ENCODE measurements at regions not wholly inside any gene's neighbourhood (a gene's known extent, or its start where the extent isn't known, plus 50 kb on each side); places are given as distances from the start of the nearest gene placed in this dataset.
A peak's percentile ranks its signal among the peaks of the same experiment; 100 is the strongest.

- no peak for DNase-seq (ENCODE audit: low spot score in 2 of 2)
- H3K27me3 ChIP-seq, result no peaks in the 10 kb centered on the region
- no peaks in the 10 kb centered on the region for H3K36me3 ChIP-seq
- peaks cover 0 to 16% (median 5%) of the 10 kb centered on the region in 4 donors for H3K9me3 ChIP-seq
- H3K27ac ChIP-seq, result no peak overlapping the region
- 35 to 48% methylated on average over 2 of the region's 2 CpGs for WGBS, 2 donors
- no peaks in the 10 kb centered on the region for H3K4me1 ChIP-seq
- TF ChIP-seq, protein P1, sequence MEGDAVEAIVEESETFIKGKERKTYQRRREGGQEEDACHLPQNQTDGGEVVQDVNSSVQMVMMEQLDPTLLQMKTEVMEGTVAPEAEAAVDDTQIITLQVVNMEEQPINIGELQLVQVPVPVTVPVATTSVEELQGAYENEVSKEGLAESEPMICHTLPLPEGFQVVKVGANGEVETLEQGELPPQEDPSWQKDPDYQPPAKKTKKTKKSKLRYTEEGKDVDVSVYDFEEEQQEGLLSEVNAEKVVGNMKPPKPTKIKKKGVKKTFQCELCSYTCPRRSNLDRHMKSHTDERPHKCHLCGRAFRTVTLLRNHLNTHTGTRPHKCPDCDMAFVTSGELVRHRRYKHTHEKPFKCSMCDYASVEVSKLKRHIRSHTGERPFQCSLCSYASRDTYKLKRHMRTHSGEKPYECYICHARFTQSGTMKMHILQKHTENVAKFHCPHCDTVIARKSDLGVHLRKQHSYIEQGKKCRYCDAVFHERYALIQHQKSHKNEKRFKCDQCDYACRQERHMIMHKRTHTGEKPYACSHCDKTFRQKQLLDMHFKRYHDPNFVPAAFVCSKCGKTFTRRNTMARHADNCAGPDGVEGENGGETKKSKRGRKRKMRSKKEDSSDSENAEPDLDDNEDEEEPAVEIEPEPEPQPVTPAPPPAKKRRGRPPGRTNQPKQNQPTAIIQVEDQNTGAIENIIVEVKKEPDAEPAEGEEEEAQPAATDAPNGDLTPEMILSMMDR (IDR thresholded peaks at IDR 0.05), result peak; percentile 24 to 42 (median 33)
- TF ChIP-seq POLR2A (IDR thresholded peaks at IDR 0.05) (no peak), EP300 (IDR thresholded peaks at IDR 0.05) (no peak)
- H3K4me3 ChIP-seq, result no peak overlapping the region
Measured at GRCh38 chr5:15995341-15996052, 184.1 kb downstream of the MARCHF11 start.

- H3K4me1 ChIP-seq, result no peaks in the 10 kb centered on the region
- H3K27me3 ChIP-seq, result no peaks in the 10 kb centered on the region
- no peak for DNase-seq (ENCODE audit: low spot score in 2 of 2)
- peaks cover 0 to 18% (median 7%) of the 10 kb centered on the region in 4 donors for H3K9me3 ChIP-seq
- no peak for TF ChIP-seq EP300 (IDR thresholded peaks at IDR 0.05)
- TF ChIP-seq POLR2A (IDR thresholded peaks at IDR 0.05), result no peak
- TF ChIP-seq, protein P1 (IDR thresholded peaks at IDR 0.05), result no peak
- H3K36me3 ChIP-seq, result no peaks in the 10 kb centered on the region
- no peak overlapping the region for H3K27ac ChIP-seq
- H3K4me3 ChIP-seq, result no peak overlapping the region
Measured at GRCh38 chr5:15993919-15994318, 185.7 kb downstream of the MARCHF11 start.

DNA sequence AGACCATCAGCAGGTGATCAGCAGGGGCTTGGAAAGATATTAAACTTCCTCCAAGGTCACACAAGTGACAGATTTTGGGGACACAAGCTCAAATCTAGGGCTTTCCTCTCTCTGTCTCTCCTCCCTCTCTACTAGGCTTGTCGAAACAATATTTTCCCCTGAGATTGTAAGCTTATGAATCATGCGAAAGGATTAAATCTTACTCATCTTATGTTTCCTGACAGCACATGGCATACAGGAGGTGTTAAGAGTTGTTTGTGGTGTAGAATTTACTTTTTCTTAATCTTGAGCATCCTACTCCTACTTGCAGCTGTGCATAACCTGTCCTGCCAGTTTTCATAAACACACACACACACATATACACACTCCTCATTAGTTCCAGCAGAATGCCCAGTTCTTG is 186.3 kb downstream of the MARCHF11 start:
- no peak for DNase-seq (ENCODE audit: low spot score in 2 of 2)
- Histone ChIP-seq H3K4me3 (no peak overlapping the region), H3K27ac (no peak overlapping the region), H3K9me3 (peaks cover 0 to 18% (median 7%) of the 10 kb centered on the region in 4 donors), H3K36me3 (no peaks in the 10 kb centered on the region), H3K27me3 (no peaks in the 10 kb centered on the region), H3K4me1 (no peaks in the 10 kb centered on the region)
- TF ChIP-seq, protein P1 (IDR thresholded peaks at IDR 0.05), result no peak
- no peak for TF ChIP-seq POLR2A (IDR thresholded peaks at IDR 0.05)
- TF ChIP-seq EP300 (IDR thresholded peaks at IDR 0.05), result no peak
- WGBS, 2 donors, result 89 to 92% methylated on average over 2 of the region's 2 CpGs

- no peak overlapping the region for H3K4me3 ChIP-seq
- no peaks in the 10 kb centered on the region for H3K27me3 ChIP-seq
- no peak for DNase-seq (ENCODE audit: low spot score in 2 of 2)
- no peaks in the 10 kb centered on the region for H3K36me3 ChIP-seq
- H3K4me1 ChIP-seq, result no peaks in the 10 kb centered on the region
- no peak overlapping the region for H3K27ac ChIP-seq
- whole genome bisulfite sequencing, 2 donors, result 78 to 80% methylated on average over 2 of the region's 2 CpGs
- H3K9me3 ChIP-seq, result peaks cover 0 to 18% (median 7%) of the 10 kb centered on the region in 4 donors
- TF ChIP-seq EP300 (IDR thresholded peaks at IDR 0.05) (no peak), POLR2A (IDR thresholded peaks at IDR 0.05) (no peak)
- TF ChIP-seq, protein P1 (IDR thresholded peaks at IDR 0.05), result no peak
Measured at GRCh38 chr5:15992918-15993317, 186.7 kb downstream of the MARCHF11 start.

DNA sequence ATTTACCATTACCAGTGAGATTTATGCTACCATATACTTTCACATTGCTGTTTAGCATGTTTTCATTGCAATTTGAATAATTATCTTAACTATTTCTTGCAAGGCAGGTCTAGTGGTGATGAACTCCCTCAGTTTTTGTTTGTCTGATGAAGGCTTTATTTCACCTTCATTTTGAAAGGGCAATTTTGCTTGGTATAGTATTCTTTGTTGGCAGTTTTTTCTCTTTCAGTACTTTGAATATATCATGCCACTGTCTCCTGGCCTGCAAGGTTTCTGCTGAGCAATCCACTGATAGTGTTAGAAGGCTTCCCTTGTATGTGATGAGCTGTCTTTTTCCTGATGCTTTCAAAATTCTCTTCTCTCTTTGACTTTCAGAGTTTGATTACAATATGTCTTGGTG is 188.0 kb downstream of the MARCHF11 start:
- no peak overlapping the region for H3K4me3 ChIP-seq
- no peak for DNase-seq (ENCODE audit: low spot score in 2 of 2)
- no peaks in the 10 kb centered on the region for H3K36me3 ChIP-seq
- no peaks in the 10 kb centered on the region for H3K4me1 ChIP-seq
- H3K27me3 ChIP-seq, result no peaks in the 10 kb centered on the region
- peaks cover 0 to 18% (median 7%) of the 10 kb centered on the region in 4 donors for H3K9me3 ChIP-seq
- TF ChIP-seq, protein P1 (IDR thresholded peaks at IDR 0.05), result no peak
- TF ChIP-seq POLR2A (IDR thresholded peaks at IDR 0.05), result no peak
- TF ChIP-seq EP300 (IDR thresholded peaks at IDR 0.05), result no peak
- H3K27ac ChIP-seq, result no peak overlapping the region

All from tibial nerve (tissue), 4 donors.